H1 (cell line): ENCODE measurements at regions not wholly inside any gene's neighbourhood (a gene's known extent, or its start where the extent isn't known, plus 50 kb on each side); places are given as distances from the start of the nearest gene placed in this dataset.

Experiments used
- ATF2 ChIP-seq: IDR thresholded peaks from 2 replicates; pipeline ENCODE4 v1.6.1; 2012; ENCODE audit warnings: low read length, inconsistent platforms
- BACH1 ChIP-seq: IDR thresholded peaks from 2 replicates; pipeline ENCODE4 v1.6.1; 2012; ENCODE audit warnings: low read length, improper control_type of control experiment
- CEBPB ChIP-seq: IDR thresholded peaks from 2 replicates; pipeline ENCODE4 v1.6.1; 2012; ENCODE audit warnings: low read depth, low read length
- CHD1 ChIP-seq: IDR thresholded peaks from 2 replicates; pipeline ENCODE4 v1.6.1; 2012; ENCODE audit warnings: low read depth, low read length, improper control_type of control experiment
- CTCF ChIP-seq, 3 experiments: IDR thresholded peaks; 1 replicate in 2 of 3; 2 replicates in 1 of 3; pipeline versions ENCODE4 v1.5.1 to v1.6.1; 2011; ENCODE audit warnings: low read length in 3 of 3, mild to moderate bottlenecking in 3 of 3, inconsistent platforms in 2 of 3, low read depth in 1 of 3, moderate library complexity in 1 of 3; ENCODE audit not compliant: insufficient read depth in 1 of 3; ENCODE audit errors: control extremely low read depth in 1 of 3
- FOSL1 ChIP-seq: IDR thresholded peaks from 2 replicates; pipeline ENCODE4 v1.6.1; 2011; ENCODE audit warnings: mild to moderate bottlenecking, low read depth, low read length, moderate library complexity; ENCODE audit not compliant: insufficient read depth
- JUN ChIP-seq: IDR thresholded peaks from 2 replicates; pipeline ENCODE4 v1.6.1; 2011; ENCODE audit warnings: low read depth, mild to moderate bottlenecking, improper control_type of control experiment, low read length
- JUND ChIP-seq: IDR thresholded peaks from 2 replicates; pipeline ENCODE4 v1.6.1; 2011; ENCODE audit warnings: mild to moderate bottlenecking, improper control_type of control experiment, low read length
- MAX ChIP-seq: IDR thresholded peaks from 2 replicates; pipeline ENCODE4 v1.6.1; 2012; ENCODE audit warnings: inconsistent platforms
- POLR2A ChIP-seq, 2 experiments: IDR thresholded peaks; 1 replicate in 1 of 2; 2 replicates in 1 of 2; pipeline ENCODE4 v1.6.1; 2011; ENCODE audit warnings: low read depth in 2 of 2, low read length in 2 of 2, mild to moderate bottlenecking in 2 of 2; ENCODE audit errors: control extremely low read depth in 1 of 2
- POLR2AphosphoS5 ChIP-seq: IDR thresholded peaks from 2 replicates; pipeline ENCODE4 v1.6.1; 2011; ENCODE audit warnings: low read depth, low read length
- RNF2 ChIP-seq: fragments of 200-900, 300-1000 bp; sonication (generic); IDR thresholded peaks from 2 replicates; pipeline ENCODE4 v1.7.1; 2016; ENCODE audit warnings: borderline replicate concordance, low read depth, mild to moderate bottlenecking, antibody characterized with exemption, low read length; ENCODE audit not compliant: poor library complexity, severe bottlenecking; ENCODE audit errors: missing control alignments
- TEAD4 ChIP-seq: IDR thresholded peaks from 2 replicates; pipeline ENCODE4 v1.6.1; 2012; ENCODE audit warnings: low read depth, low read length, inconsistent platforms, mixed read lengths

- no peak for TF ChIP-seq CTCF (IDR thresholded peaks at IDR 0.05; ENCODE audit: control extremely low read depth in 1 of 3, insufficient read depth in 1 of 3, low read depth in 1 of 3, low read length in 3 of 3)
- no peak for TF ChIP-seq CHD1
- TF ChIP-seq POLR2AphosphoS5: no peak
- TF ChIP-seq JUND: no peak
- TF ChIP-seq RNF2: no peak
- TF ChIP-seq POLR2A (IDR thresholded peaks at IDR 0.05; ENCODE audit: control extremely low read depth in 1 of 2, low read depth in 2 of 2, low read length in 2 of 2): no peak
- TF ChIP-seq JUN: no peak
- no peak for TF ChIP-seq ATF2
- TF ChIP-seq BACH1: no peak
- no peak for TF ChIP-seq FOSL1
- TF ChIP-seq CEBPB: no peak
- no peak for TF ChIP-seq TEAD4
- no peak for TF ChIP-seq MAX
Measured at GRCh38 chr7:10473569-10473968, 500.1 kb upstream of the PHF14 start.
